Glomerular visceral epithelial cell (primary cell): ENCODE measurements at regions not wholly inside any gene's neighbourhood (a gene's known extent, or its start where the extent isn't known, plus 50 kb on each side); places are given as distances from the start of the nearest gene placed in this dataset.
"Not testable (repeated sequence)": the region's sequence is repeated elsewhere in the genome, so short reads cannot be mapped to it uniquely, and the experiment has no call there.

Experiments
- DNase-seq: peaks from one replicate; pipeline ENCODE4 v3.0.0-alpha.2; 2016; ENCODE audit errors: extremely low spot score

DNA sequence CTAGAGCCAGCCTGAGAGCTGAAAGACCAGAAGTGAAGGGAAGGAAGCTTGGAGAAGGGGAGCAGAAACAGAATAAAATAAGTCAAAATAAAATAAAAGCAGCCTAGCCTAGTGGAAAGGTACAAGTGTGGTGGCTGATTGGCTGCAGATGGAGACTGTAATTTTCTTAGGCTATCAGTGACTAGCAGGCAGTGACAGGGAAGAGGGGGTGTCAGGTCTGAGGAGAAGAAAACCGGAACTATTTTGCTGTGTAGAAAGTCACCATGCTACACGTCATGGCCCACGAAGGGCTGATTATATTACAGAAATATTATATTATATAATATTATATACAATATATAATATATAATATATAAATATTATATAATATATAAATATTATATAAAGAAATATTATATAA is 98.1 kb upstream of the TAF11L2 start:
- no peak for DNase-seq

- no peak for DNase-seq
Observed at GRCh38 chr5:17400724-17401469, 97.1 kb upstream of the TAF11L2 start.

GRCh38 chr5:17401470-17402288 is 96.4 kb upstream of the TAF11L2 start:
- no peak for DNase-seq

DNA sequence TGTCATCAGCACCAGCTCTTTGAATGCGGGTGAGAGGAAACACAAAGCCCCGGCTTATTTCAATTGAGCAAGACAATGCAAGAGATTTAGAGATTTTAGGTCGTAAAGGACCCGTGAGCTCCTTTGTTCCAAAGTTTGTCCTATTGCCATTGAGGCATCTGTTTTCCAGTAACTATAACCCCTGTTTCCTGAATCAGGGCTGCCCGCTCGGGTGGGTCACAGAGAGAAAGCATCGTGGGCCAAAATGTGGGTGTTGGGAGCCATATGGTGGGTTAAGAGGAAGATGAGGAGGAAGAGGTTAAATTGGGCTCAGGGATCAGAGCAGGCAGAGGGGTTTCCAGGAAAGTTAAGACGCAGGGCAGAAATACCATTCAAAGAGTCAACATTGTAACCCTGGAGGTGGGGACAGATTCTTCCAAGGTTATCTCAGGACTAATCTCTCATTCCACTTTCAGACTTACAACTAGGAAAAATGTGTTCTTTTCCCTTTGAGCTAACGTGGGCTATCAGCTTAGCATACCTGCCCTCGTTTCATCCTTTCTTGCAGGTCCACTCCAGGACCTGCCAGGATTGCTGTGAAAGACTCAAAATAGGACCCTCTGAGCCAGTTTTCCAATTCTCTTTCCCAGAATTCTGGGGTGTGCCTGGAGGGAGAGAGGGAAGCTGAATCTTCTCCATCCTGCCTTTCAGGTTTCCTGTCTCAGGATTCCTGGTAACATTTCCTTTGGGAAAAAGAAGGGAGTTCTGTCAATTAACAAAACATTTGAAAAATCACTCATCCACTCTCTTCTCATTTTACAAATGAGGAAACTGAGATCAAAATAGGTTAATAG is 95.5 kb upstream of the TAF11L2 start:
- DNase-seq: no peak

DNA sequence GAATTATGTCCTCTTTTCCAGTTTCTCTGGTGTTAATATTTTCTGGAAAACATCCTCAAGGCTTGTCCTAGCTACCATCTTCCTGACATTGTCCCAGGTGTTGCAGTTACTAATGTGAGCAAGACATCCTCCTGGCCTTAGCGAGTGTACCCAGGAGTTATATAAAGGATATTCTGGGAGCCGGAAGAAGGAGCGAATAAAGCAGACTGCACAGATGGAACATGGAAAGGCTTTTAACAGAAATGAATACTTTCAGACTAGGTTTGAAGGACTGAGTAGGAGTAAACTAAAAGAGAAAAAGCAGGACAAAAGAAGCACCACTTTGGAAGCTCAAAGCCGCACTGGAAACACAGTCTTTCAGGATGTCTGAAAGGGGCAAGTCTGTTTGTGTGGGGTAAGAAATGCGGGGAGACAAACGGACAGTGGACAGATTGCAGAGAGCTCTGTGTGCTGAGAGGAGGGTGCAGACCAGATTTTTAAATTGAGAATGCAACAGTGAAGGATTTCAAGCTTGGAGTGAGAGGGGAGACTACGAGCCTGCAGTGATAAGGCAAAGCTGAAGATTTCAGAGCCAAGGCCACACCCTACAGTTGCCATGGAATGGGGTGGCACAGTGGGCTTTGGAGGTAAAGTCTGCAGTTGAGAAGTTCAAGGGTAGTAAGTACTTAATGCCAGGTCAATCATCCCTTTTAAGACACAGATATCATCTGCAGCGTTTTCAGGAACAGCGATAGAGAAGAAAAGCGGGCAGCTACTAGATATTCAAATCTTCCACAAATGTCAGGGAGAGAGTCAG is 94.1 kb upstream of the TAF11L2 start:
- DNase-seq: no peak

DNA sequence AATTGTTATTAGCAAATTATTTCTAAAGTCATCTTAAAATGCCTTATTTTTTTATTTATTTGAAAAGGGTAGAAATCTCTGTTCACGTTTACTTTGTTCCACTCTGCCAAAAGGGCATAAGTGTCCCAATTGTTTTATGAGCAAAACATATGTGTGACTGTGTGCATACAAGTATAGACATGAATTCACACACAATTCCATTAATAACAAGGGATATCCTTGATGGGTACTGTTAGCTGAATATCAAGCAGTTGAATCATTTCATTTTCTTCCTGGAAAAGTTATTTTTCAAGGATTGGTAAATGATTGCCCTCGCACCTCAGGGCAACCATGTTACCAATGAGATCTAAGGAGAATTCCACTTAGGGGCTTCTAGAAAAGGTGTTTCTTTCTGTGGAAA is 92.1 kb upstream of the TAF11L2 start:
- no peak for DNase-seq

GRCh38 chr5:17406423-17406838 is 91.6 kb upstream of the TAF11L2 start:
- no peak for DNase-seq

GRCh38 chr5:17411436-17412402 is 86.3 kb upstream of the TAF11L2 start:
- DNase-seq: no peak

GRCh38 chr5:17412760-17413671 is 85.0 kb upstream of the TAF11L2 start:
- no peak for DNase-seq

- DNase-seq: no peak
Observed at GRCh38 chr5:17413691-17414090, 84.3 kb upstream of the TAF11L2 start.

DNA sequence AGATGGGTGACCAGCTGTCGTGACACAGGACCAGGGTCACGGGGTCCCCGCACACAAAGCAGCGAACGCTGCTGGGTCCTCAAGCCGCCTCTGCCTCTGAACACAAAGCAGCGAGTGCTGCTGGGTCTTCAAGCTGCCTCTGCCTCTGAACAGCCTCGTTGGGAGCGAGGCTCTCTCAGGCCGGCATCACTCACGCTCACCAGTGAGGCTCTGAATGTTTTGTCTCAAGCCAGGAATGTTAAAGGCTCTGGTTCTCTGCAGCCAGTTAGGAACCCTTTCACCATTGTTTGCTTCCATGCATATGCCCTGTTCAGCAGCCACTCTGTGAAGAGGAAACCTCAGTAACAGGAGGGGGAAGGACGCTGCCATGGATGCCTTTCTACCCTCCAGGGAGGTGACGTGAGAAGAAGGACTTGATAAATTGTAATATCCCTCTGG is 82.7 kb upstream of the TAF11L2 start:
- DNase-seq: no peak

- not testable (repeated sequence) for DNase-seq
Observed at GRCh38 chr5:17416374-17416773, 81.7 kb upstream of the TAF11L2 start.

DNA sequence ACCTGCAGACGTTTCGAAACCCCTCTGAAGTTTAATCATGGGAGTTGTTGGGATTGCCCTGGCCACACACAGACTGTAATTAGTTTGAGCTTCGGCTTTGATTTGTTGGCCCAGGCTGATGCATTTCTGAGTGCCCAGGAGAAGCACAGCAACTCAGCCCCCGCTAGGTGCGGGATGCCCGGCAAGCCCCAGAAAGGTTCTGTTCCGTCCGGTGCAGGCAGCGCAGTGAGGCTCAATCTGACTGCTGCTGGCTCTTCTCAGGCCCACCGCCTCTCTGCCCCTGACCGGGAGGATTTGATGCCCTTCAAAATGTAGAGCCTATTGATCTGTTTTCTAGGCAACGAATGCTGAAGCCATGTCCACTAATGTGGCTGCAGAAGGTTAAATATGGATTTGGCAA is 73.4 kb upstream of the TAF11L2 start:
- DNase-seq: no peak

DNA sequence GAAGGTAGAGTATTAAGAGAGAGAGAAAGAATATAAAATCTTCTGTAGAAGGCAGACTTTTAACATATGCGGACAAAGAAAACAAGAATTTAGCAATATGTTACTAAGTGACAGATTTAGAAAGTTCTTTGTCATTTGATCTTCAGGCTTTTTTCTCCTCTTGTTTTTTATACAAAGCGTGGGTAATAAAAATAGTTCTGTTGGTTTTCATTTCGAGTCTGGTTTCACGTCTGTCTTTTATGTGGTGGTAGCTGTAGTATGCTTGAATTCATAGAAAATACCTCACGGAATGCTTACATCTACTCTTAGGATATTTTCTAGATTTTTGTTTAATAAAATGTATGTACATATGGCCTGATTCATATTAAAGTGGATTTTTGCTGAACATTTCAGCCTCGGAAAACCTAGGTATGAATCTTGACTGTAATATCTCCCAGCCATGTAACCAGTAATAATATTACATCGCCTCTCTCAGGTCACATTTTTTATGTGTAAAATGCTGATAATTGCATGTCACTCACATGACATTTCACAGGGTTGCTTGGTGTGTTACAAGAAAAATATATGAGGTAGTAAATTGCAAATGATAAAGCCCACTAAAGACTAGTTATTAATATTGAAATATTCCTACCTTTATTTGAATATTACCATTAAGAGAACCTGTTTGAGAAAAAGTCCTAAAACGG is 72.5 kb upstream of the TAF11L2 start:
- DNase-seq: no peak

GRCh38 chr5:17426104-17426749 is 71.8 kb upstream of the TAF11L2 start:
- DNase-seq: no peak

DNA sequence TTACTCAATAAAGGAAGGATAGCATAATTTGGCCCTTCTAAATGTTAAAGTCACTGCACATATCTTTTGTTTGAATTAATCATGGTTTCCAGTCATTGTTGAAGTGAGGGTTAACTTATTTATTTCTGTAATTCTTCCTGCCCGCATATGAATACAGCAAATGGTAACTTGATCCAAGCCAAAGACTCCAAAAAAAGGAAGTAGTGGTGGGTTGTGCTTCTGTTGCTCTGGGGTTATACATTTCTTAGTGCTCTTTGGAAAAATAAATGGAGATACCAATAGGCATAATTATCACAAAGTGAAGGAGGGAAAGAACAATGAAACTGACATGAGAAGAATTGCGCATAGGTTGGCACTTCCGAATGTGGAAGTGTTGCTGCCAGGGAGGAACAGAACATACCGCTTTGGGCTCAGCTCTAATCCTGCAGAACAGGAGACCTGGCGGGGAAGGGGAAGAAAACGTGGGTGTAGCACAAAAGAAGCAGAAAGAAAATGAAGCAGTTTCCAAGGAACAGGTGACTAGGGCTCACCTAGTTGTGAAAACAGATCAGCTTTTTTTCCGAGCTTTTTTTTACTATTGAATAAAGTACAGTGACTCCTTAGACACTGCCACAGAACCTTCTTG is 69.7 kb upstream of the TAF11L2 start:
- no peak for DNase-seq

DNA sequence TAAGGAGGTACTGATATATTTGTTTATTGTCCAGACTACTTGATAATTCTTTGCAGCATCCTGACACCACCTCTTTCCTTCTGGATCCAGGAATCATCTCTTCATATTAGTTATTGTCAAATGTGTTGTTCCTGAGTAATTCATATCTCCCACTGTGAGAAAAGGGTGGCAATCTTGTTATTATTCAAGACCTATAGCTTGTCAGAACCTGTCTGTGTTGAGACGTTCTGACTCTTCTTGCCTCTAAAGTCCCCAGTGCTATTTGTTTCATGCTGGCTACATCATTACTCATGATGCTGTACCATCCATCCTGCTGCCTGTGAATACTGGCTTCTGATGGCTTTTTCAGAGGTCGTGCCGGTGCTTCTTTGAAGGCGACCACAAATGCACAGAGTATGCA is 68.7 kb upstream of the TAF11L2 start:
- no peak for DNase-seq

DNA sequence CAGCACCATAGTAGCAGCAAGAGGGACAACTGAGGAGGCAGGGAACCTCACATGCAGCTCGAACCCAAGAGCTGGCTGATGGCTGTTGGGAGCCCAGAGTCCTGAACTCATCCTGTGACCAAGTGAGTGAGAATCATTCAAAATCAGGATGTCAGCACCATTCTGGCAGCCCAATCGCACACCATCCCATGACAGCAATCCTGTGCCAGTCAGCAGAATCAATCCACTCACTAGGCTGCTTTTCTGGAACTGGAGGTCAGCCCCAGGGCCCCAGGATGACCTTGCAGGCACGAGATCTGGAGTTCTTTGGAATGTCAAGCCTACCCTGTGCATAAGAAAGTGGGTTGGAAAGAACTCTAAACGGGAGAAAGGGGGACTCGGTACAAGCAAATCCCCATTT is 67.8 kb upstream of the TAF11L2 start:
- no peak for DNase-seq
